ENCODE measurements at regions not wholly inside any gene's neighbourhood (a gene's known extent, or its start where the extent isn't known, plus 50 kb on each side); places are given as distances from the start of the nearest gene placed in this dataset.

DNA sequence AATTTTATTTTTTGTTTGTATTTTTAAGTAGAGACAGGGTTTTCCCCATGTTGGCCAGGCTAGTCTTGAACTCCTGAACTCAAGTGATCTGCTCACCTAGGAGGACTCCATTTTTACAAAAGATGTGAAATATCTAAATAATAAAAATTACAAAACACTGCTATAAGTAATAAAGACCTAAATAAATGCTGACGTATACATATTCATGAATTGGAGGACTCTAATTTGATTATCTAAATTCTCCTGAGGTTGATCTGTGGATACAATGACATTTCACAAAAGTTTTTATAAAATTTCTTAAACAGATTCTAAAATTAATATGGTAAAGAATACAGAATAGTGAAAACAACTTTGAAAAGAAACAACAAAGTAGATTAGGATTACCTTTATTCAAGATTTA, 1224.0 kb downstream of the SLC16A7 start:
- no peaks in the 10 kb centered on the region for H3K4me1 ChIP-seq (ENCODE audit: control insufficient read depth, insufficient read depth, low read length)
- no peaks in the 10 kb centered on the region for H3K27me3 ChIP-seq (ENCODE audit: control insufficient read depth, insufficient read depth, low read length)
- H3K27ac ChIP-seq (ENCODE audit: low read length), result no peak overlapping the region
- WGBS (ENCODE audit: insufficient coverage, insufficient read length), result no CpG with 5 or more reads among the region's 1 CpG
- H3K4me3 ChIP-seq (ENCODE audit: low read length), result no peak overlapping the region
- H3K36me3 ChIP-seq (ENCODE audit: control insufficient read depth, insufficient read depth, low read length), result no peaks in the 10 kb centered on the region
- no peaks in the 10 kb centered on the region for H3K9me3 ChIP-seq (ENCODE audit: control insufficient read depth, insufficient read depth, low read length)
- DNase-seq (ENCODE audit: low read depth, low spot score), result no peak

DNA sequence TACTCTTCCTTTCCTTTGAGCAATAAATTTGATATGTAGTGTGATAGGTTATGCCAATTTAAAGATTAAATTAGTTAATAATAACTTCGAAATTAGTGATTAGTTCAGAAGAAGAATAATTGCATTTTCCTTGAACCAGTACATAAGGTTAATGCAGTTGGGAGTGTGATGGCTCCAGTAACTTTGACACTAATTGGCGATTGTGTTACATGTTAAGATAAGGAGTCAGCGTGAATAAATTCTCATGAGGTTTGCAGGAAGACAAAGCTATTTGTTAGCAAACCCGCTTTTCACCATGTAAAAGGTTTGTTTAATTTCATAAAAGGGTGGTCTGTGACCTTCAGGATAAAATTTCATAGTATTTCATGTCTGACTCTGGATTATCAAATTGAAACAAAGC, 1226.8 kb downstream of the SLC16A7 start:
- H3K36me3 ChIP-seq (ENCODE audit: control insufficient read depth, insufficient read depth, low read length), result no peaks in the 10 kb centered on the region
- H3K27me3 ChIP-seq (ENCODE audit: control insufficient read depth, insufficient read depth, low read length), result no peaks in the 10 kb centered on the region
- no peak overlapping the region for H3K4me3 ChIP-seq (ENCODE audit: low read length)
- no peaks in the 10 kb centered on the region for H3K9me3 ChIP-seq (ENCODE audit: control insufficient read depth, insufficient read depth, low read length)
- no peak overlapping the region for H3K27ac ChIP-seq (ENCODE audit: low read length)
- H3K4me1 ChIP-seq (ENCODE audit: control insufficient read depth, insufficient read depth, low read length), result no peaks in the 10 kb centered on the region
- no peak for DNase-seq (ENCODE audit: low read depth, low spot score)
- 100% methylated on average over 1 of the region's 4 CpGs for WGBS (ENCODE audit: insufficient coverage, insufficient read length)

DNA sequence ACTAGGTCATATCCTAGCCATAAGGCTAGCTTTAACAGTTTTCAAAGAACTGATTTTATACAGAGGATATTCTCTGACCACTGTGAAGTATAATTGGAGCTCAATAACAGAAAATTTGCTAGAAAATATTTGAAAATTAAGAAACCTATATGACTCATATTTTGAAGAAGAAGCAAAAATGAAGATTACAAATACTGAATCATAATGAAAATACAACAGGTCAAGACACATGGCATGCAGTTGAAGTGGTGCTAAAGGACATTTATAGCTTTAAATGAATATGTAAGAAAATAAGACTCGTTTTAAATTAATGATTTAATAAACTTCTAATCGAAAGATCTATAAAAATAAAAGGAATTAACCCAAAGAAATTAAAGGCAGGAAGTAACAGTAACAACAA, 1234.6 kb downstream of the SLC16A7 start:
- Histone ChIP-seq H3K4me1 (ENCODE audit: control insufficient read depth, insufficient read depth, low read length) (no peaks in the 10 kb centered on the region), H3K4me3 (ENCODE audit: low read length) (no peak overlapping the region), H3K9me3 (ENCODE audit: control insufficient read depth, insufficient read depth, low read length) (no peaks in the 10 kb centered on the region), H3K36me3 (ENCODE audit: control insufficient read depth, insufficient read depth, low read length) (no peaks in the 10 kb centered on the region), H3K27ac (ENCODE audit: low read length) (no peak overlapping the region), H3K27me3 (ENCODE audit: control insufficient read depth, insufficient read depth, low read length) (no peaks in the 10 kb centered on the region)
- WGBS (ENCODE audit: insufficient coverage, insufficient read length), result no CpG with 5 or more reads among the region's 2 CpGs
- DNase-seq (ENCODE audit: low read depth, low spot score), result no peak

GRCh38 chr12:60832290-60832689, 1236.5 kb downstream of the SLC16A7 start:
- DNase-seq (ENCODE audit: low read depth, low spot score), result no peak
- Histone ChIP-seq H3K4me1 (ENCODE audit: control insufficient read depth, insufficient read depth, low read length) (no peaks in the 10 kb centered on the region), H3K36me3 (ENCODE audit: control insufficient read depth, insufficient read depth, low read length) (no peaks in the 10 kb centered on the region), H3K9me3 (ENCODE audit: control insufficient read depth, insufficient read depth, low read length) (no peaks in the 10 kb centered on the region), H3K4me3 (ENCODE audit: low read length) (no peak overlapping the region), H3K27ac (ENCODE audit: low read length) (no peak overlapping the region), H3K27me3 (ENCODE audit: control insufficient read depth, insufficient read depth, low read length) (no peaks in the 10 kb centered on the region)
- WGBS (ENCODE audit: insufficient coverage, insufficient read length), result no CpG with 5 or more reads among the region's 4 CpGs

DNA sequence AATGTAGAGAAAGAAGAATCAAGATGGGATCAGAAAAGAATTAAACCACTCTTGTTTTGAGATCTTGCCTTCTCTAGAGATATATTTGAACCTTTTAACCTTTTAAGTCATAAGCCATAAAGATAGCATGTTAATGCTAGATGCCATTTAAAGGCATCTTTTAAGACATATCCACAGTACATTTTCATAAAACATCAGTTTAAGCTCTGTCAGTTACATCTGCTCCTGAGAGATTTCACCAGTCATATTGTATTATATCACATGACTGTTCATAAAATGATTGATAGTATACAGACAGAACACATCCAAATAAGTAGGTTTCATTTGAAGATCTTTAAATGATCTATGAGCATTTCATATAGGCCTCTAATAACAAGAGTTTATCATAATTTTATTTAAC, 1238.5 kb downstream of the SLC16A7 start:
- Histone ChIP-seq H3K9me3 (ENCODE audit: control insufficient read depth, insufficient read depth, low read length) (no peaks in the 10 kb centered on the region), H3K27ac (ENCODE audit: low read length) (no peak overlapping the region), H3K4me1 (ENCODE audit: control insufficient read depth, insufficient read depth, low read length) (no peaks in the 10 kb centered on the region), H3K36me3 (ENCODE audit: control insufficient read depth, insufficient read depth, low read length) (no peaks in the 10 kb centered on the region), H3K4me3 (ENCODE audit: low read length) (no peak overlapping the region), H3K27me3 (ENCODE audit: control insufficient read depth, insufficient read depth, low read length) (no peaks in the 10 kb centered on the region)
- DNase-seq (ENCODE audit: low read depth, low spot score), result no peak

DNA sequence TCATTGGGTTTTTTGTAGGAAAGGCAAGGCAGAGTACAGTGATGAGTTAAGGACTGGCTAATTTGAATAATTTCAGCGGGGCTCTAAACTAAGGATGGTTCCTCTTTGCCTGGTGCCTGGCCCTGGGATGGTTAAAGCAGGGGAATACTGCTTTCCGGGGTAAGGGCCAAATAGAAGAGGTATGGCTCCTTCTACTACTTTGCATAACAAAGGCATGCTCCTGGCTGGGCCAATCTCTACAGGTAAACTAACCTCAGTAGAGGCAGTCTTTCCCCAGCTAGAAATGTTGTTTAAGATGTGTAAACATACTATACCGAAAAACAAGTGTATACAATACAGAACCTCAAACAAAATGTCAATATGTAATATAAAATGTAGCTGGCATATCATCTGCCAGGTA, 1239.0 kb downstream of the SLC16A7 start:
- no CpG with 5 or more reads among the region's 3 CpGs for WGBS (ENCODE audit: insufficient coverage, insufficient read length)
- Histone ChIP-seq H3K36me3 (ENCODE audit: control insufficient read depth, insufficient read depth, low read length) (no peaks in the 10 kb centered on the region), H3K9me3 (ENCODE audit: control insufficient read depth, insufficient read depth, low read length) (no peaks in the 10 kb centered on the region), H3K27ac (ENCODE audit: low read length) (no peak overlapping the region), H3K27me3 (ENCODE audit: control insufficient read depth, insufficient read depth, low read length) (no peaks in the 10 kb centered on the region), H3K4me3 (ENCODE audit: low read length) (no peak overlapping the region), H3K4me1 (ENCODE audit: control insufficient read depth, insufficient read depth, low read length) (no peaks in the 10 kb centered on the region)
- DNase-seq (ENCODE audit: low read depth, low spot score), result peak; percentile 1

GRCh38 chr12:60836651-60837050, 1240.8 kb downstream of the SLC16A7 start:
- Histone ChIP-seq H3K4me3 (ENCODE audit: low read length) (no peak overlapping the region), H3K27ac (ENCODE audit: low read length) (no peak overlapping the region), H3K27me3 (ENCODE audit: control insufficient read depth, insufficient read depth, low read length) (no peaks in the 10 kb centered on the region), H3K4me1 (ENCODE audit: control insufficient read depth, insufficient read depth, low read length) (no peaks in the 10 kb centered on the region), H3K9me3 (ENCODE audit: control insufficient read depth, insufficient read depth, low read length) (no peaks in the 10 kb centered on the region), H3K36me3 (ENCODE audit: control insufficient read depth, insufficient read depth, low read length) (no peaks in the 10 kb centered on the region)
- no peak for DNase-seq (ENCODE audit: low read depth, low spot score)
- WGBS (ENCODE audit: insufficient coverage, insufficient read length), result no CpG with 5 or more reads among the region's 1 CpG

- Histone ChIP-seq H3K4me1 (ENCODE audit: control insufficient read depth, insufficient read depth, low read length) (no peaks in the 10 kb centered on the region), H3K27ac (ENCODE audit: low read length) (no peak overlapping the region), H3K27me3 (ENCODE audit: control insufficient read depth, insufficient read depth, low read length) (no peaks in the 10 kb centered on the region), H3K36me3 (ENCODE audit: control insufficient read depth, insufficient read depth, low read length) (no peaks in the 10 kb centered on the region), H3K4me3 (ENCODE audit: low read length) (no peak overlapping the region), H3K9me3 (ENCODE audit: control insufficient read depth, insufficient read depth, low read length) (no peaks in the 10 kb centered on the region)
- no CpG with 5 or more reads among the region's 2 CpGs for WGBS (ENCODE audit: insufficient coverage, insufficient read length)
- no peak for DNase-seq (ENCODE audit: low read depth, low spot score)
These were observed 1246.4 kb downstream of the SLC16A7 start for GRCh38 chr12:60842181-60842580.

DNA sequence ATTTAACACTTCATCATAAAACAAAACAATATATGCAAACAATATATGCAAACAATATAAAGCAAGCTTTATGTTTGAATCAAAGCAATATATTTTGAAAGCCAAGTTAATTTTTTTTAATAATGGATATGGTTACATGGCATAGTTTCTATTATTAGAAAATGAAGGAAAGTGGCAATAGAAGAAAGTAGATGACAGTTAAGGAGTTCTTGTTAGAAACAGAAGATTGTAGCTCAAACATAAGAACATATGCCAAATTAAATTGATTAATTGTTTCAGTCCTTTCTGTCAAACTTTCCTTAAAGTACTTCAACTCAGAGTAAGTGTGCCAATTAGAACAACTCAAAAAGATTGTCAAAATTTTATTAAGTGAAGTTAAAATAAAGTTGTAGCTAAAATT, 1248.3 kb downstream of the SLC16A7 start:
- Histone ChIP-seq H3K4me3 (ENCODE audit: low read length) (no peak overlapping the region), H3K27ac (ENCODE audit: low read length) (no peak overlapping the region), H3K4me1 (ENCODE audit: control insufficient read depth, insufficient read depth, low read length) (no peaks in the 10 kb centered on the region), H3K27me3 (ENCODE audit: control insufficient read depth, insufficient read depth, low read length) (no peaks in the 10 kb centered on the region), H3K36me3 (ENCODE audit: control insufficient read depth, insufficient read depth, low read length) (no peaks in the 10 kb centered on the region), H3K9me3 (ENCODE audit: control insufficient read depth, insufficient read depth, low read length) (no peaks in the 10 kb centered on the region)
- no peak for DNase-seq (ENCODE audit: low read depth, low spot score)

- H3K27me3 ChIP-seq (ENCODE audit: control insufficient read depth, insufficient read depth, low read length), result no peaks in the 10 kb centered on the region
- DNase-seq (ENCODE audit: low read depth, low spot score), result no peak
- no peak overlapping the region for H3K27ac ChIP-seq (ENCODE audit: low read length)
- H3K4me3 ChIP-seq (ENCODE audit: low read length), result no peak overlapping the region
- no peaks in the 10 kb centered on the region for H3K9me3 ChIP-seq (ENCODE audit: control insufficient read depth, insufficient read depth, low read length)
- no peaks in the 10 kb centered on the region for H3K36me3 ChIP-seq (ENCODE audit: control insufficient read depth, insufficient read depth, low read length)
- WGBS (ENCODE audit: insufficient coverage, insufficient read length), result no CpG with 5 or more reads among the region's 1 CpG
- no peaks in the 10 kb centered on the region for H3K4me1 ChIP-seq (ENCODE audit: control insufficient read depth, insufficient read depth, low read length)
These were observed 1249.0 kb downstream of the SLC16A7 start for GRCh38 chr12:60844875-60845274.

GRCh38 chr12:60845696-60846095, 1249.9 kb downstream of the SLC16A7 start:
- no CpG with 5 or more reads among the region's 4 CpGs for WGBS (ENCODE audit: insufficient coverage, insufficient read length)
- no peaks in the 10 kb centered on the region for H3K36me3 ChIP-seq (ENCODE audit: control insufficient read depth, insufficient read depth, low read length)
- DNase-seq (ENCODE audit: low read depth, low spot score), result no peak
- no peak overlapping the region for H3K4me3 ChIP-seq (ENCODE audit: low read length)
- H3K27ac ChIP-seq (ENCODE audit: low read length), result no peak overlapping the region
- no peaks in the 10 kb centered on the region for H3K9me3 ChIP-seq (ENCODE audit: control insufficient read depth, insufficient read depth, low read length)
- no peaks in the 10 kb centered on the region for H3K4me1 ChIP-seq (ENCODE audit: control insufficient read depth, insufficient read depth, low read length)
- no peaks in the 10 kb centered on the region for H3K27me3 ChIP-seq (ENCODE audit: control insufficient read depth, insufficient read depth, low read length)
